Spleen (tissue), 11 donors: ENCODE measurements at regions not wholly inside any gene's neighbourhood (a gene's known extent, or its start where the extent isn't known, plus 50 kb on each side); places are given as distances from the start of the nearest gene placed in this dataset.
A peak's percentile ranks its signal among the peaks of the same experiment; 100 is the strongest.

Experiments
- DNase-seq: peaks from one replicate; pipeline ENCODE4 v3.0.0-alpha.2; 2020
- H3K27ac ChIP-seq, 8 donors: fragments of 200-600 bp; sonication (generic) in 7 of 8; 1 replicate in 4 of 8; 2 replicates in 4 of 8; pipeline versions ENCODE4 v1.5.0 to v1.8.0; 2016 to 2021; ENCODE audit warnings: inconsistent platforms in 4 of 8, mild to moderate bottlenecking in 4 of 8, moderate library complexity in 1 of 8
- H3K27me3 ChIP-seq, 7 donors: fragments of 200-600 bp; sonication (generic) in 6 of 7; replicated peaks in 1 of 7; 1 replicate in 4 of 7; 2 replicates in 3 of 7; pipeline versions ENCODE4 v1.5.0 to v1.8.0; 2016 to 2021; ENCODE audit warnings: inconsistent platforms in 3 of 7, mild to moderate bottlenecking in 1 of 7
- H3K36me3 ChIP-seq, 6 donors: fragments of 200-600 bp; sonication (generic) in 5 of 6; 1 replicate in 4 of 6; 2 replicates in 2 of 6; pipeline versions ENCODE4 v1.5.0 to v1.8.0; 2016 to 2021; ENCODE audit warnings: inconsistent platforms in 2 of 6
- H3K4me1 ChIP-seq, 6 donors: fragments of 200-600 bp; sonication (generic) in 5 of 6; 1 replicate in 3 of 6; 2 replicates in 3 of 6; pipeline versions ENCODE4 v1.5.0 to v1.8.0; 2016 to 2021; ENCODE audit warnings: inconsistent platforms in 3 of 6
- H3K4me3 ChIP-seq, 8 donors: fragments of 200-600 bp; sonication (generic) in 7 of 8; 1 replicate in 4 of 8; 2 replicates in 4 of 8; pipeline versions ENCODE4 v1.5.0 to v1.8.0; 2016 to 2021; ENCODE audit warnings: inconsistent platforms in 4 of 8, mild to moderate bottlenecking in 4 of 8, moderate library complexity in 2 of 8
- H3K9me3 ChIP-seq, 8 donors: fragments of 200-600 bp; sonication (generic) in 7 of 8; 1 replicate in 4 of 8; 2 replicates in 4 of 8; pipeline versions ENCODE4 v1.5.0 to v1.8.0; 2016 to 2021; ENCODE audit warnings: inconsistent platforms in 4 of 8
- POLR2A ChIP-seq, 3 donors: fragments of 450-650 bp; IDR thresholded peaks; one replicate each; pipeline ENCODE4 v1.5.1; 2017; ENCODE audit warnings: antibody characterized with exemption in 3 of 3, mild to moderate bottlenecking in 1 of 3
- POLR2AphosphoS5 ChIP-seq, 3 donors: sonication (generic); formaldehyde crosslinking; IDR thresholded peaks; one replicate each; pipeline ENCODE4 v1.5.1; 2017; ENCODE audit warnings: antibody characterized with exemption in 3 of 3
- WGBS, 5 donors: extraction: QIAGEN DNeasy Blood & Tissue Kit in 3 of 5; methylation state at CpG; one replicate each; pipeline versions ENCODE4 v1.1.5 to v1.1.7; 2013 to 2018; 5-methylcytosine and 5-hydroxymethylcytosine counted together
- intact Hi-C: fragments of 100-400 bp; cut with DNase I; formaldehyde crosslinking; loops from one replicate; pipeline ENCODE4 v1.15.0; 2023; ENCODE audit warnings: low total_unique reads
- TF ChIP-seq, protein P1 (sequence below), 11 experiments: fragments of 200-600 bp in 7 of 11; fragments of 450-650 bp in 4 of 11; sonication (generic) in 4 of 11; IDR thresholded peaks in 8 of 11; conservative IDR thresholded peaks in 3 of 11; 1 replicate in 7 of 11; 2 replicates in 4 of 11; pipeline versions ENCODE4 v1.4.0 to v1.8.0; 2016 to 2021; ENCODE audit warnings: antibody characterized with exemption in 11 of 11, inconsistent platforms in 4 of 11, mild to moderate bottlenecking in 1 of 11
- donor health status: healthy with polysubstance abuse.
- donor health status: DM: no; HTN: no; CAD: no; lungs with moderate emphysema.
- donor health status: DM: no; HTN: no; CAD: no.
- donor health status: Bipolar disorder and iron deficiency.
- donor health status: healthy.
- donor health status: DM: no; HTN: no; CAD: no.
- donor health status: DM: yes; HTN: yes; CAD: no.

DNA sequence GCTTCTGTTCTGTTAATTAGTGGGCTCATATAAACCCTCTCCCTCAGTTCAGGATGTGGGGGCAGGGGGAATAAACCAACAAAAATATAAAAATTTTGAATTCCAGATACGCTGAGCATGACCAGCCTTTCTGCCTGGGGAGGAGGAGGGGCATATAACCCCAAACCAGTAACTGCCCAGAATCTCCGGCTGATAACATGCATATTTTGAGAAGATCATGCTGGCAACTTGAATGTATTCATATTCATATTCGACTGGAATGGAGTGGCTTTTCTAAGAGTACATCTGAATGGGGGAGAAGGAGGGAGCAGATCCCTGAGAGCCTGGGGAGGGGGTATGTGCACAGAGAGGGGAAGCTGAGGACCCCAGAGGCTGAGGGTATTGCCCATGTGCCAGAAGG, 54.5 kb upstream of the LCTL start:
- intact Hi-C loops: no loop called here
- no peaks in the 10 kb centered on the region for H3K9me3 ChIP-seq
- no peak overlapping the region for H3K4me3 ChIP-seq
- TF ChIP-seq POLR2A (IDR thresholded peaks at IDR 0.05) (no peak), POLR2AphosphoS5 (IDR thresholded peaks at IDR 0.05) (no peak)
- TF ChIP-seq, protein P1, sequence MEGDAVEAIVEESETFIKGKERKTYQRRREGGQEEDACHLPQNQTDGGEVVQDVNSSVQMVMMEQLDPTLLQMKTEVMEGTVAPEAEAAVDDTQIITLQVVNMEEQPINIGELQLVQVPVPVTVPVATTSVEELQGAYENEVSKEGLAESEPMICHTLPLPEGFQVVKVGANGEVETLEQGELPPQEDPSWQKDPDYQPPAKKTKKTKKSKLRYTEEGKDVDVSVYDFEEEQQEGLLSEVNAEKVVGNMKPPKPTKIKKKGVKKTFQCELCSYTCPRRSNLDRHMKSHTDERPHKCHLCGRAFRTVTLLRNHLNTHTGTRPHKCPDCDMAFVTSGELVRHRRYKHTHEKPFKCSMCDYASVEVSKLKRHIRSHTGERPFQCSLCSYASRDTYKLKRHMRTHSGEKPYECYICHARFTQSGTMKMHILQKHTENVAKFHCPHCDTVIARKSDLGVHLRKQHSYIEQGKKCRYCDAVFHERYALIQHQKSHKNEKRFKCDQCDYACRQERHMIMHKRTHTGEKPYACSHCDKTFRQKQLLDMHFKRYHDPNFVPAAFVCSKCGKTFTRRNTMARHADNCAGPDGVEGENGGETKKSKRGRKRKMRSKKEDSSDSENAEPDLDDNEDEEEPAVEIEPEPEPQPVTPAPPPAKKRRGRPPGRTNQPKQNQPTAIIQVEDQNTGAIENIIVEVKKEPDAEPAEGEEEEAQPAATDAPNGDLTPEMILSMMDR (IDR thresholded peaks at IDR 0.05 in 8 of 11, conservative IDR thresholded peaks at IDR 0.05 in 3 of 11): no peak
- peaks cover 8 to 72% (median 42%) of the 10 kb centered on the region in 6 donors for H3K4me1 ChIP-seq
- DNase-seq: no peak
- H3K27ac ChIP-seq: no peak overlapping the region
- WGBS, 5 donors: 74 to 93% (median 81%) methylated on average over 3 of the region's 3 CpGs
- peaks cover 0 to 41% (median 15%) of the 10 kb centered on the region in 7 donors for H3K27me3 ChIP-seq
- H3K36me3 ChIP-seq: no peaks in the 10 kb centered on the region

DNA sequence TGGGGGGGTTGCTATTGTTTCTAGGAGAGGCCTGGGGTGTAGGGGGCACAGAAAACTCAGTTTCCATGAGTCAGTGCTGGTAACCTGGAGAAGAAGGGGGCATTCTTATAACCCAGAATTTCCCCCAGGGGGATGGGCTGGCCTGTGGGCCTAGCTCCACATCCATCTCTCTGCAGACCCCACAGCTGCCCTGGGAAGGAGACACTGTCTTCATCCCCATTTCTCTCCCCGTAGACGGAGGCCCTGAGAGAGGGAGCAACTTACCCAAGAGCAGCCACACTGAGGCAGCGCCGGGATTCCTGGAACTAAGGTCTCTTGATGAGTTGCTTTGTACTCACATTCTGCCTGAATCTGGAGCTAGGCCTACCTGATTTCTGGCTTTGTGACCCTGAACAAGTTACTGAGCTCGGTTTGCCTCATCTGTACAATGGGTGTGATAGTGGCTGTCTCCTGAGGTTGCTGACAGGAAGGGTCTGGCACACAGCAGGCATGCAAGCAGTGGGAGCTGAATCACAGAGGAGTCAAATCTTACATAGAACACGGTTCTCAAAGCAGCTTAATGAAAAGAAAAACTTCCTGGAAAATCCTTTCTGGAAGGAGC, 55.0 kb upstream of the LCTL start:
- no peak for DNase-seq
- Histone ChIP-seq H3K4me1 (peaks cover 8 to 67% (median 40%) of the 10 kb centered on the region in 6 donors), H3K36me3 (no peaks in the 10 kb centered on the region), H3K27me3 (peaks cover 0 to 41% (median 15%) of the 10 kb centered on the region in 7 donors), H3K4me3 (no peak overlapping the region), H3K9me3 (no peaks in the 10 kb centered on the region), H3K27ac (no peak overlapping the region)
- intact Hi-C loops: no loop called here
- TF ChIP-seq POLR2A (IDR thresholded peaks at IDR 0.05): no peak
- TF ChIP-seq POLR2AphosphoS5 (IDR thresholded peaks at IDR 0.05): no peak
- TF ChIP-seq, protein P1 (IDR thresholded peaks at IDR 0.05 in 8 of 11, conservative IDR thresholded peaks at IDR 0.05 in 3 of 11): no peak
- 86 to 94% (median 92%) methylated on average over 6 of the region's 6 CpGs for WGBS, 5 donors

DNA sequence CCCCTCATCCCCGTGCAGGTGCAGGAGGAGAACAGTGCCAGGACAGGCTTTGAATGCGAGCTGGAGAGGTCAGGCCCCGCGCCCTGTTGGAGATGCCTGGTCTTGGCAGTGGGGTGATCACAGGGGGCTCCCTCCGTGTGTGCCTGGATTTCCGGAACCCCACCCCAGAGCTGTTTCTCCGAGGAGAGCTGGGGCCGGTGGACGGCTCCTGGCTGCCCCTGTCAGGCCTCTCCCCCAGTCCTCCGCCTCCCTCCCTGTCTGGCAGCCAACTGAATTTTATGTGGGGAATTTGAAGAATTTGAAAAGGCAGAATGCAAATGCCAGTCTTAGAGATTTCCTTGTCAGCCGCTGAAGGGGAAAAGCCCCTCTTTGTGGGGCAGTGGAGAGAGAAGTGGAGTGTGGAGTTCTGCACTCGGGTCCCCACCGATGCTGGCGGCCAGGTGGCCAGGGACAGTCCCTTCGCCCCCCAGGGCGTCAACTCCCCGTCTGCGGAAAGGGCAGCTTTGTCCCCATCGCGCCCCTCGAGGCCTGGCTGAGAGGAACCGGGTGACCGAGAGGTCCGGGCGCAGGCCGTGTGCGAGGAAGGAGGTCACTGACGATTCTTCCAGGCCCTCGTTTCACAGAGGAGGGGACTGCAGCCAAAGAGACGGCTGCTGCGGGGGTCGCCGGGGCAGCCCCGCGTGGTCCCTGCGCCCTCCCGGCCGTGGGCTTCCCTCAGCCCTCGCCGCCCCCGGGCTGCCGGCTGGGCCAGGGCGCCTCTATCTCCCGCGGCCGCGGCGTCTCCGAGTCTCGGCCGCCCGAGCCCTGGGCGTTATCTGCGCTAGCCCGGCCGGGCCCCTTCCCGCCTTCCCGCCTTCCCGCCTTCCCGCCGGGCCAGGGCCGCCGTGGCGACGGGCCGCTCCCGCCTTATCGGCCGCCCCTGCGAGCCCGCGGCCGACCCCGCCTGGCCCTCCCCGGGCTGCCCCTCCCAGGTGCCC, 56.0 kb upstream of the LCTL start:
- TF ChIP-seq POLR2AphosphoS5 (IDR thresholded peaks at IDR 0.05): no peak
- TF ChIP-seq, protein P1 (IDR thresholded peaks at IDR 0.05 in 8 of 11, conservative IDR thresholded peaks at IDR 0.05 in 3 of 11): no peak
- no peak for TF ChIP-seq POLR2A (IDR thresholded peaks at IDR 0.05)
- Histone ChIP-seq H3K36me3 (no peaks in the 10 kb centered on the region), H3K9me3 (no peaks in the 10 kb centered on the region), H3K27ac (peak overlapping the region in 4 of 8 donors; percentile 31 to 66 (median 45)), H3K27me3 (peaks cover 0 to 41% (median 15%) of the 10 kb centered on the region in 7 donors), H3K4me3 (peak overlapping the region in 3 of 8 donors; percentile 5 to 39 (median 9)), H3K4me1 (peaks cover 6 to 57% (median 35%) of the 10 kb centered on the region in 6 donors)
- intact Hi-C loops: no loop called here
- 35 to 49% (median 38%) methylated on average over 50 to 75 of the region's 75 CpGs for WGBS, 5 donors
- no peak for DNase-seq

DNA sequence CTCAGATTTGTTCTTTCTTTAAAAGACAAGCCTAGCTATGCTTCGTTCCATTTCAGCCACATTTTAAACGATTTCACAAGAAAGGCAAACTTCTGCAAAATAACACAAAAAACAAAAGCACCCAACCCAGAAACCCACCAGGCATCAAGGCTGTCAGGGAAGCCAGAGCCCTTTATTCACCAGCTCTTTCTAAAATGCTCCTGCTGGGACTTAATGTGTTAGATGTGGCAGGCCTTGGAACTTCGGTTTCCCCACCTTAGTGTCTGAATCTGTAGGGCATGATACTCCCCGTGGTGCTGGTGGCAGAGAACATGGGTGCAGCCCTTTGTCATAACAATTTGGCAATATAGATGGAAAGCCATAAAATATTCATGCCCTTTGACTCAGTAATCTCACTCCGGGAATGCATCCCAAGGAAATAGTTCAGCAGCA, 56.8 kb upstream of the LCTL start:
- no peak for DNase-seq
- intact Hi-C loops: no loop called here
- H3K27ac ChIP-seq: peak overlapping the region in 3 of 8 donors; percentile 11 to 66 (median 54)
- peaks cover 4 to 49% (median 27%) of the 10 kb centered on the region in 6 donors for H3K4me1 ChIP-seq
- WGBS, 5 donors: 52 to 56% (median 53%) methylated on average over 5 of the region's 5 CpGs
- no peaks in the 10 kb centered on the region for H3K36me3 ChIP-seq
- peaks cover 0 to 41% (median 15%) of the 10 kb centered on the region in 7 donors for H3K27me3 ChIP-seq
- no peaks in the 10 kb centered on the region for H3K9me3 ChIP-seq
- peak overlapping the region in 1 of 8 donors; percentile 39 for H3K4me3 ChIP-seq
- TF ChIP-seq POLR2AphosphoS5 (IDR thresholded peaks at IDR 0.05) (no peak), POLR2A (IDR thresholded peaks at IDR 0.05) (no peak)
- TF ChIP-seq, protein P1 (IDR thresholded peaks at IDR 0.05 in 8 of 11, conservative IDR thresholded peaks at IDR 0.05 in 3 of 11): no peak
